ENCODE measurements at regions not wholly inside any gene's neighbourhood (a gene's known extent, or its start where the extent isn't known, plus 50 kb on each side); places are given as distances from the start of the nearest gene placed in this dataset.

DNA sequence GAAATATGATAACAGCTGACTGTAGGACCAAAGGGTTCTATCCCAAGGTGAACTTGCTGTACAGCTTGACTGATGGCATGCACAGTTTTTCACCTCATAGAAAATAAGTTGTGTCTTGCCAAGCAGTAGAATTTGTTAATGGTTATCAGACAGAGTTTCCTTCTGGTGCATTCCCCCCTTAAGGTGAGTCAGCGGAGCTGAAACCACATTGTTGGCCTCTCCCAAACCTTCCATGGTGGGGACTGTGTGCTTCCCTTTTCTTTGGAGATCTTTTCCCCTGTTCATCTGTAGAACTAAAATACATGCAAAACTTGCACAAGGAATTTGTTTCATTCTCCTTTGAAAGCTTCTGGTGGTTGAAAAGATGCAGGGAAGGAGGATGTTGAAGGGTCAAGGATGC, 179.8 kb downstream of the FGF1 start (continued):
- TF ChIP-seq CTCF (IDR thresholded peaks at IDR 0.05 in 2 of 3, conservative IDR thresholded peaks at IDR 0.05 in 1 of 3; ENCODE audit: control insufficient read depth in 2 of 3, extremely low read depth in 1 of 3, insufficient read depth in 1 of 3, low read depth in 3 of 3, low read length in 3 of 3) (no peak), SREBF1 (IDR thresholded peaks at IDR 0.05; ENCODE audit: low read length) (no peak), TCF3 (IDR thresholded peaks at IDR 0.05; ENCODE audit: borderline replicate concordance, insufficient read depth, low read depth, low read length) (no peak), ZZZ3 (IDR thresholded peaks at IDR 0.05; ENCODE audit: control insufficient read depth, insufficient read length, low read depth) (no peak), SREBF2 (IDR thresholded peaks at IDR 0.05; ENCODE audit: low read length) (no peak), NKRF (conservative IDR thresholded peaks at IDR 0.05) (no peak)

GRCh38 chr5:142501890-142502289, 177.1 kb upstream of the SPRY4 start:
- Histone ChIP-seq H3K4me3 (no peak overlapping the region), H4K20me1 (ENCODE audit: control insufficient read depth, insufficient read depth) (no peaks in the 10 kb centered on the region), H3K36me3 (ENCODE audit: control insufficient read depth in 2 of 2, insufficient read depth in 2 of 2, low read length in 1 of 2) (no peaks in the 10 kb centered on the region), H3K9me3 (replicated peaks; ENCODE audit: control insufficient read depth, insufficient read depth, low read length) (no peaks in the 10 kb centered on the region), H2AFZ (ENCODE audit: control insufficient read depth, low read depth, low read length) (no peak overlapping the region), H3K4me2 (ENCODE audit: control insufficient read depth, insufficient read depth) (no peak overlapping the region), H3K27me3 (replicated peaks in 1 of 2; ENCODE audit: control insufficient read depth in 2 of 2, insufficient read depth in 2 of 2, low read length in 1 of 2) (no peaks in the 10 kb centered on the region; a peak in 1 of 4 replicates), H3K79me2 (ENCODE audit: control insufficient read depth, insufficient read depth, low read length) (no peaks in the 10 kb centered on the region), H3K27ac (ENCODE audit: control insufficient read depth, insufficient read depth) (no peak overlapping the region), H3K9ac (ENCODE audit: control insufficient read depth, insufficient read depth, low read length) (no peak overlapping the region), H3K4me1 (ENCODE audit: control insufficient read depth, insufficient read depth, low read length) (no peaks in the 10 kb centered on the region)
- intact Hi-C loops (cut with micrococcal nuclease; ENCODE audit: unreplicated experiment) (no loop called here), in situ Hi-C loops (cut with MboI) (no loop called here)
- TF ChIP-seq KAT2A (conservative IDR thresholded peaks at IDR 0.05; ENCODE audit: control insufficient read depth, low read depth, low read length) (no peak), MYB (IDR thresholded peaks at IDR 0.05; ENCODE audit: borderline replicate concordance, low read depth, low read length) (no peak), GATAD2B (conservative IDR thresholded peaks at IDR 0.05; ENCODE audit: low read depth) (no peak)
- DNase-seq (ENCODE audit: low read depth, low spot score) = no peak
- ATAC-seq = no peak
- ChIA-PET SMC1A (ENCODE audit: uncharacterized antibody, unreplicated experiment) (no interaction called here), RAD21 (ENCODE audit: unreplicated experiment) (no interaction called here), POLR2A (no interaction called here), CTCF (no interaction called here)
- BruUV-seq (replicated peaks) = no TSS peak
- WGBS (ENCODE audit: insufficient coverage, insufficient replicate concordance, low lambda C conversion rate, missing lambda C conversion rate) = 5% methylated on average over 3 of the region's 3 CpGs
- no peak for FAIRE-seq

All from GM12878 (cell line).